ENCODE measurements at regions not wholly inside any gene's neighbourhood (a gene's known extent, or its start where the extent isn't known, plus 50 kb on each side); places are given as distances from the start of the nearest gene placed in this dataset.

GRCh38 chr14:97349946-97350345 is 552.8 kb downstream of the VRK1 start:
- H3K27me3 ChIP-seq (ENCODE audit: control insufficient read depth in 5 of 5, insufficient read depth in 4 of 5, low read length in 5 of 5) = peaks cover 0 to 4% (median 0%) of the 10 kb centered on the region in 5 donors
- H3K9me3 ChIP-seq (ENCODE audit: control insufficient read depth in 5 of 5, low read length in 5 of 5) = no peaks in the 10 kb centered on the region
- no peaks in the 10 kb centered on the region for H3K36me3 ChIP-seq (ENCODE audit: control insufficient read depth in 5 of 5, insufficient read depth in 5 of 5, low read length in 5 of 5)
- H3K4me1 ChIP-seq (ENCODE audit: control insufficient read depth in 5 of 5, insufficient read depth in 5 of 5, low read length in 5 of 5) = no peaks in the 10 kb centered on the region
- H3K4me3 ChIP-seq (ENCODE audit: low read depth in 1 of 5, low read length in 5 of 5) = no peak overlapping the region
- no peak overlapping the region for H3K27ac ChIP-seq (ENCODE audit: low read depth, low read length)
- no peak overlapping the region for H3K9ac ChIP-seq (ENCODE audit: low read length in 5 of 5)

GRCh38 chr14:97350415-97350814 is 553.2 kb downstream of the VRK1 start:
- H3K36me3 ChIP-seq (ENCODE audit: control insufficient read depth in 5 of 5, insufficient read depth in 5 of 5, low read length in 5 of 5) = no peaks in the 10 kb centered on the region
- H3K27ac ChIP-seq (ENCODE audit: low read depth, low read length) = no peak overlapping the region
- H3K4me3 ChIP-seq (ENCODE audit: low read depth in 1 of 5, low read length in 5 of 5) = no peak overlapping the region

GRCh38 chr14:97350894-97351731 is 553.9 kb downstream of the VRK1 start:
- H3K4me1 ChIP-seq (ENCODE audit: control insufficient read depth in 5 of 5, insufficient read depth in 5 of 5, low read length in 5 of 5) = no peaks in the 10 kb centered on the region
- H3K27ac ChIP-seq (ENCODE audit: low read depth, low read length) = no peak overlapping the region
- no peaks in the 10 kb centered on the region for H3K9me3 ChIP-seq (ENCODE audit: control insufficient read depth in 5 of 5, low read length in 5 of 5)
- H3K27me3 ChIP-seq (ENCODE audit: control insufficient read depth in 5 of 5, insufficient read depth in 4 of 5, low read length in 5 of 5) = peaks cover 0 to 4% (median 0%) of the 10 kb centered on the region in 5 donors
- no peaks in the 10 kb centered on the region for H3K36me3 ChIP-seq (ENCODE audit: control insufficient read depth in 5 of 5, insufficient read depth in 5 of 5, low read length in 5 of 5)
- H3K9ac ChIP-seq (ENCODE audit: low read length in 5 of 5) = no peak overlapping the region
- H3K4me3 ChIP-seq (ENCODE audit: low read depth in 1 of 5, low read length in 5 of 5) = no peak overlapping the region

More at GRCh38 chr14:97350415-97350814, 553.2 kb downstream of the VRK1 start:
- peaks cover 0 to 4% (median 0%) of the 10 kb centered on the region in 5 donors for H3K27me3 ChIP-seq (ENCODE audit: control insufficient read depth in 5 of 5, insufficient read depth in 4 of 5, low read length in 5 of 5)
- no peaks in the 10 kb centered on the region for H3K4me1 ChIP-seq (ENCODE audit: control insufficient read depth in 5 of 5, insufficient read depth in 5 of 5, low read length in 5 of 5)
- H3K9me3 ChIP-seq (ENCODE audit: control insufficient read depth in 5 of 5, low read length in 5 of 5) = no peaks in the 10 kb centered on the region
- H3K9ac ChIP-seq (ENCODE audit: low read length in 5 of 5) = no peak overlapping the region

GRCh38 chr14:97353102-97353501 is 555.9 kb downstream of the VRK1 start:
- Histone ChIP-seq H3K4me1 (ENCODE audit: control insufficient read depth in 5 of 5, insufficient read depth in 5 of 5, low read length in 5 of 5) (no peaks in the 10 kb centered on the region), H3K9me3 (ENCODE audit: control insufficient read depth in 5 of 5, low read length in 5 of 5) (no peaks in the 10 kb centered on the region), H3K9ac (ENCODE audit: low read length in 5 of 5) (no peak overlapping the region), H3K4me3 (ENCODE audit: low read depth in 1 of 5, low read length in 5 of 5) (no peak overlapping the region), H3K27me3 (ENCODE audit: control insufficient read depth in 5 of 5, insufficient read depth in 4 of 5, low read length in 5 of 5) (peaks cover 0 to 3% (median 0%) of the 10 kb centered on the region in 5 donors), H3K27ac (ENCODE audit: low read depth, low read length) (no peak overlapping the region), H3K36me3 (ENCODE audit: control insufficient read depth in 5 of 5, insufficient read depth in 5 of 5, low read length in 5 of 5) (no peaks in the 10 kb centered on the region)

- no peaks in the 10 kb centered on the region for H3K4me1 ChIP-seq (ENCODE audit: control insufficient read depth in 5 of 5, insufficient read depth in 5 of 5, low read length in 5 of 5)
- no peaks in the 10 kb centered on the region for H3K9me3 ChIP-seq (ENCODE audit: control insufficient read depth in 5 of 5, low read length in 5 of 5)
- no peaks in the 10 kb centered on the region for H3K36me3 ChIP-seq (ENCODE audit: control insufficient read depth in 5 of 5, insufficient read depth in 5 of 5, low read length in 5 of 5)
- H3K27me3 ChIP-seq (ENCODE audit: control insufficient read depth in 5 of 5, insufficient read depth in 4 of 5, low read length in 5 of 5) = peaks cover 0 to 3% (median 0%) of the 10 kb centered on the region in 5 donors
- H3K4me3 ChIP-seq (ENCODE audit: low read depth in 1 of 5, low read length in 5 of 5) = no peak overlapping the region
- H3K9ac ChIP-seq (ENCODE audit: low read length in 5 of 5) = no peak overlapping the region
- H3K27ac ChIP-seq (ENCODE audit: low read depth, low read length) = no peak overlapping the region
These were observed 557.0 kb downstream of the VRK1 start for GRCh38 chr14:97354119-97354722.

- Histone ChIP-seq H3K27me3 (ENCODE audit: control insufficient read depth in 5 of 5, insufficient read depth in 4 of 5, low read length in 5 of 5) (no peaks in the 10 kb centered on the region), H3K9ac (ENCODE audit: low read length in 5 of 5) (no peak overlapping the region), H3K27ac (ENCODE audit: low read depth, low read length) (no peak overlapping the region), H3K9me3 (ENCODE audit: control insufficient read depth in 5 of 5, low read length in 5 of 5) (no peaks in the 10 kb centered on the region), H3K36me3 (ENCODE audit: control insufficient read depth in 5 of 5, insufficient read depth in 5 of 5, low read length in 5 of 5) (no peaks in the 10 kb centered on the region), H3K4me1 (ENCODE audit: control insufficient read depth in 5 of 5, insufficient read depth in 5 of 5, low read length in 5 of 5) (no peaks in the 10 kb centered on the region), H3K4me3 (ENCODE audit: low read depth in 1 of 5, low read length in 5 of 5) (no peak overlapping the region)
These were observed 562.2 kb downstream of the VRK1 start for GRCh38 chr14:97359341-97359740.

- no peaks in the 10 kb centered on the region for H3K27me3 ChIP-seq (ENCODE audit: control insufficient read depth in 5 of 5, insufficient read depth in 4 of 5, low read length in 5 of 5)
- no peak overlapping the region for H3K27ac ChIP-seq (ENCODE audit: low read depth, low read length)
- no peak overlapping the region for H3K4me3 ChIP-seq (ENCODE audit: low read depth in 1 of 5, low read length in 5 of 5)
- no peaks in the 10 kb centered on the region for H3K36me3 ChIP-seq (ENCODE audit: control insufficient read depth in 5 of 5, insufficient read depth in 5 of 5, low read length in 5 of 5)
- H3K4me1 ChIP-seq (ENCODE audit: control insufficient read depth in 5 of 5, insufficient read depth in 5 of 5, low read length in 5 of 5) = no peaks in the 10 kb centered on the region
- H3K9me3 ChIP-seq (ENCODE audit: control insufficient read depth in 5 of 5, low read length in 5 of 5) = no peaks in the 10 kb centered on the region
- no peak overlapping the region for H3K9ac ChIP-seq (ENCODE audit: low read length in 5 of 5)
These were observed 564.0 kb downstream of the VRK1 start for GRCh38 chr14:97361181-97361580.

- Histone ChIP-seq H3K9ac (ENCODE audit: low read length in 5 of 5) (no peak overlapping the region), H3K4me3 (ENCODE audit: low read depth in 1 of 5, low read length in 5 of 5) (no peak overlapping the region), H3K27ac (ENCODE audit: low read depth, low read length) (no peak overlapping the region), H3K36me3 (ENCODE audit: control insufficient read depth in 5 of 5, insufficient read depth in 5 of 5, low read length in 5 of 5) (no peaks in the 10 kb centered on the region), H3K27me3 (ENCODE audit: control insufficient read depth in 5 of 5, insufficient read depth in 4 of 5, low read length in 5 of 5) (peaks cover 0 to 3% (median 0%) of the 10 kb centered on the region in 5 donors), H3K4me1 (ENCODE audit: control insufficient read depth in 5 of 5, insufficient read depth in 5 of 5, low read length in 5 of 5) (no peaks in the 10 kb centered on the region), H3K9me3 (ENCODE audit: control insufficient read depth in 5 of 5, low read length in 5 of 5) (no peaks in the 10 kb centered on the region)
These were observed 564.8 kb downstream of the VRK1 start for GRCh38 chr14:97361958-97362357.

- Histone ChIP-seq H3K9me3 (ENCODE audit: control insufficient read depth in 5 of 5, low read length in 5 of 5) (peaks cover 0 to 6% (median 4%) of the 10 kb centered on the region in 5 donors), H3K27ac (ENCODE audit: low read depth, low read length) (no peak overlapping the region), H3K4me1 (ENCODE audit: control insufficient read depth in 5 of 5, insufficient read depth in 5 of 5, low read length in 5 of 5) (no peaks in the 10 kb centered on the region), H3K9ac (ENCODE audit: low read length in 5 of 5) (no peak overlapping the region), H3K4me3 (ENCODE audit: low read depth in 1 of 5, low read length in 5 of 5) (no peak overlapping the region), H3K27me3 (ENCODE audit: control insufficient read depth in 5 of 5, insufficient read depth in 4 of 5, low read length in 5 of 5) (peaks cover 0 to 3% (median 0%) of the 10 kb centered on the region in 5 donors), H3K36me3 (ENCODE audit: control insufficient read depth in 5 of 5, insufficient read depth in 5 of 5, low read length in 5 of 5) (no peaks in the 10 kb centered on the region)
These were observed 569.2 kb downstream of the VRK1 start for GRCh38 chr14:97366400-97366799.

GRCh38 chr14:97367278-97367677 is 570.1 kb downstream of the VRK1 start:
- H3K27ac ChIP-seq (ENCODE audit: low read depth, low read length) = no peak overlapping the region
- peaks cover 0 to 3% (median 0%) of the 10 kb centered on the region in 5 donors for H3K27me3 ChIP-seq (ENCODE audit: control insufficient read depth in 5 of 5, insufficient read depth in 4 of 5, low read length in 5 of 5)
- H3K36me3 ChIP-seq (ENCODE audit: control insufficient read depth in 5 of 5, insufficient read depth in 5 of 5, low read length in 5 of 5) = no peaks in the 10 kb centered on the region
- peaks cover 0 to 6% (median 4%) of the 10 kb centered on the region in 5 donors for H3K9me3 ChIP-seq (ENCODE audit: control insufficient read depth in 5 of 5, low read length in 5 of 5)
- no peak overlapping the region for H3K9ac ChIP-seq (ENCODE audit: low read length in 5 of 5)
- H3K4me1 ChIP-seq (ENCODE audit: control insufficient read depth in 5 of 5, insufficient read depth in 5 of 5, low read length in 5 of 5) = no peaks in the 10 kb centered on the region
- no peak overlapping the region for H3K4me3 ChIP-seq (ENCODE audit: low read depth in 1 of 5, low read length in 5 of 5)

Data from subcutaneous abdominal adipose tissue (tissue), 5 donors.